ENCODE measurements at regions not wholly inside any gene's neighbourhood (a gene's known extent, or its start where the extent isn't known, plus 50 kb on each side); places are given as distances from the start of the nearest gene placed in this dataset.

GRCh38 chr10:130382031-130382430, 245.8 kb downstream of the GLRX3 start:
- ChIA-PET POLR2A (interaction anchor here (0.6 kb wide), 1 partner anchor 11 kb away, joined by 3 read pairs; no protein-coding TSS in a partner anchor), CTCF (no interaction called here)
- ATAC-seq (no peak), DNase-seq (no peak)
- H3K4me3 Mint-ChIP-seq: no peak overlapping the region
- no peaks in the 10 kb centered on the region for H3K4me1 Mint-ChIP-seq (ENCODE audit: low read depth)
- no peaks in the 10 kb centered on the region for H3K27me3 Mint-ChIP-seq (ENCODE audit: low read depth)
- H3K27ac Mint-ChIP-seq: no peak overlapping the region
- H3K36me3 Mint-ChIP-seq (ENCODE audit: low read depth): no peaks in the 10 kb centered on the region
- peaks cover 12% of the 10 kb centered on the region for H3K9me3 Mint-ChIP-seq (ENCODE audit: insufficient read depth)

GRCh38 chr10:130387936-130388580, 251.9 kb downstream of the GLRX3 start:
- Mint-ChIP-seq H3K9me3 (ENCODE audit: insufficient read depth) (peaks cover 18% of the 10 kb centered on the region), H3K4me1 (ENCODE audit: low read depth) (peaks cover 2% of the 10 kb centered on the region), H3K27ac (no peak overlapping the region), H3K27me3 (ENCODE audit: low read depth) (no peaks in the 10 kb centered on the region), H3K36me3 (ENCODE audit: low read depth) (no peaks in the 10 kb centered on the region), H3K4me3 (no peak overlapping the region)
- ChIA-PET POLR2A (no interaction called here), CTCF (no interaction called here)
- DNase-seq: no peak
- no peak for ATAC-seq

- ATAC-seq (no peak), DNase-seq (no peak)
- no peaks in the 10 kb centered on the region for H3K27me3 Mint-ChIP-seq (ENCODE audit: low read depth)
- H3K27ac Mint-ChIP-seq: no peak overlapping the region
- ChIA-PET POLR2A (no interaction called here), CTCF (no interaction called here)
- H3K36me3 Mint-ChIP-seq (ENCODE audit: low read depth): no peaks in the 10 kb centered on the region
- peaks cover 2% of the 10 kb centered on the region for H3K4me1 Mint-ChIP-seq (ENCODE audit: low read depth)
- H3K4me3 Mint-ChIP-seq: no peak overlapping the region
- peaks cover 18% of the 10 kb centered on the region for H3K9me3 Mint-ChIP-seq (ENCODE audit: insufficient read depth)
Observed at GRCh38 chr10:130388746-130389145, 252.6 kb downstream of the GLRX3 start.

- Mint-ChIP-seq H3K36me3 (ENCODE audit: low read depth) (no peaks in the 10 kb centered on the region), H3K27me3 (ENCODE audit: low read depth) (no peaks in the 10 kb centered on the region), H3K4me1 (ENCODE audit: low read depth) (peaks cover 2% of the 10 kb centered on the region), H3K9me3 (ENCODE audit: insufficient read depth) (peaks cover 18% of the 10 kb centered on the region), H3K27ac (peak overlapping the region; percentile 43), H3K4me3 (no peak overlapping the region)
- ChIA-PET CTCF (no interaction called here), POLR2A (no interaction called here)
- ATAC-seq (no peak), DNase-seq (no peak)
Observed at GRCh38 chr10:130389906-130390305, 253.7 kb downstream of the GLRX3 start.

GRCh38 chr10:130392031-130392430, 255.8 kb downstream of the GLRX3 start:
- Mint-ChIP-seq H3K27ac (no peak overlapping the region), H3K27me3 (ENCODE audit: low read depth) (no peaks in the 10 kb centered on the region), H3K36me3 (ENCODE audit: low read depth) (no peaks in the 10 kb centered on the region), H3K4me3 (no peak overlapping the region), H3K9me3 (ENCODE audit: insufficient read depth) (peaks cover 17% of the 10 kb centered on the region), H3K4me1 (ENCODE audit: low read depth) (peaks cover 2% of the 10 kb centered on the region)
- ChIA-PET POLR2A (no interaction called here), CTCF (no interaction called here)
- DNase-seq (no peak), ATAC-seq (no peak)

- Mint-ChIP-seq H3K36me3 (ENCODE audit: low read depth) (no peaks in the 10 kb centered on the region), H3K27ac (no peak overlapping the region), H3K9me3 (ENCODE audit: insufficient read depth) (peaks cover 20% of the 10 kb centered on the region), H3K27me3 (ENCODE audit: low read depth) (no peaks in the 10 kb centered on the region), H3K4me1 (ENCODE audit: low read depth) (peaks cover 2% of the 10 kb centered on the region), H3K4me3 (no peak overlapping the region)
- POLR2A ChIA-PET: interaction anchor here (0.6 kb wide), 1 partner anchor 11 kb away, joined by 3 read pairs; no protein-coding TSS in a partner anchor
- ATAC-seq (no peak), DNase-seq (no peak)
- CTCF ChIA-PET: no interaction called here
Observed at GRCh38 chr10:130393342-130393741, 257.2 kb downstream of the GLRX3 start.

- DNase-seq: no peak
- H3K4me3 Mint-ChIP-seq: no peak overlapping the region
- peaks cover under 1% of the 10 kb centered on the region for H3K4me1 Mint-ChIP-seq (ENCODE audit: low read depth)
- no peak overlapping the region for H3K27ac Mint-ChIP-seq
- H3K9me3 Mint-ChIP-seq (ENCODE audit: insufficient read depth): peaks cover 20% of the 10 kb centered on the region
- no peaks in the 10 kb centered on the region for H3K27me3 Mint-ChIP-seq (ENCODE audit: low read depth)
- no peak for ATAC-seq
- H3K36me3 Mint-ChIP-seq (ENCODE audit: low read depth): no peaks in the 10 kb centered on the region
- POLR2A ChIA-PET: no interaction called here
- CTCF ChIA-PET: no interaction called here
Observed at GRCh38 chr10:130394832-130395231, 258.6 kb downstream of the GLRX3 start.

GRCh38 chr10:130395248-130395936, 259.2 kb downstream of the GLRX3 start:
- CTCF ChIA-PET: no interaction called here
- no peaks in the 10 kb centered on the region for H3K36me3 Mint-ChIP-seq (ENCODE audit: low read depth)

GRCh38 chr10:130396044-130396443, 259.9 kb downstream of the GLRX3 start:
- no peaks in the 10 kb centered on the region for H3K27me3 Mint-ChIP-seq (ENCODE audit: low read depth)
- DNase-seq: no peak
- ATAC-seq: no peak
- ChIA-PET CTCF (no interaction called here), POLR2A (no interaction called here)
- H3K4me3 Mint-ChIP-seq: no peak overlapping the region
- no peaks in the 10 kb centered on the region for H3K4me1 Mint-ChIP-seq (ENCODE audit: low read depth)
- peaks cover 20% of the 10 kb centered on the region for H3K9me3 Mint-ChIP-seq (ENCODE audit: insufficient read depth)
- H3K27ac Mint-ChIP-seq: no peak overlapping the region
- no peaks in the 10 kb centered on the region for H3K36me3 Mint-ChIP-seq (ENCODE audit: low read depth)

More at GRCh38 chr10:130395248-130395936, 259.2 kb downstream of the GLRX3 start:
- ATAC-seq (no peak), DNase-seq (no peak)
- Mint-ChIP-seq H3K27ac (no peak overlapping the region), H3K9me3 (ENCODE audit: insufficient read depth) (peaks cover 20% of the 10 kb centered on the region), H3K4me3 (no peak overlapping the region), H3K4me1 (ENCODE audit: low read depth) (no peaks in the 10 kb centered on the region), H3K27me3 (ENCODE audit: low read depth) (no peaks in the 10 kb centered on the region)
- POLR2A ChIA-PET: no interaction called here

- H3K27ac Mint-ChIP-seq: no peak overlapping the region
- no peaks in the 10 kb centered on the region for H3K27me3 Mint-ChIP-seq (ENCODE audit: low read depth)
- DNase-seq (no peak), ATAC-seq (no peak)
- H3K9me3 Mint-ChIP-seq (ENCODE audit: insufficient read depth): peaks cover 14% of the 10 kb centered on the region
- no peak overlapping the region for H3K4me3 Mint-ChIP-seq
- CTCF ChIA-PET: no interaction called here
- POLR2A ChIA-PET: no interaction called here
- no peaks in the 10 kb centered on the region for H3K4me1 Mint-ChIP-seq (ENCODE audit: low read depth)
- H3K36me3 Mint-ChIP-seq (ENCODE audit: low read depth): no peaks in the 10 kb centered on the region
Observed at GRCh38 chr10:130398090-130398994, 262.2 kb downstream of the GLRX3 start.

- Mint-ChIP-seq H3K9me3 (ENCODE audit: insufficient read depth) (peaks cover 14% of the 10 kb centered on the region), H3K27me3 (ENCODE audit: low read depth) (no peaks in the 10 kb centered on the region), H3K27ac (no peak overlapping the region), H3K4me3 (no peak overlapping the region), H3K4me1 (ENCODE audit: low read depth) (no peaks in the 10 kb centered on the region), H3K36me3 (ENCODE audit: low read depth) (no peaks in the 10 kb centered on the region)
- POLR2A ChIA-PET: no interaction called here
- ATAC-seq (no peak), DNase-seq (no peak)
- CTCF ChIA-PET: no interaction called here
Observed at GRCh38 chr10:130399425-130399950, 263.3 kb downstream of the GLRX3 start.

- CTCF ChIA-PET: no interaction called here
- no peak overlapping the region for H3K27ac Mint-ChIP-seq
- no peak for DNase-seq
- H3K9me3 Mint-ChIP-seq (ENCODE audit: insufficient read depth): peaks cover 7% of the 10 kb centered on the region
- H3K27me3 Mint-ChIP-seq (ENCODE audit: low read depth): no peaks in the 10 kb centered on the region
- no peaks in the 10 kb centered on the region for H3K4me1 Mint-ChIP-seq (ENCODE audit: low read depth)
- H3K4me3 Mint-ChIP-seq: no peak overlapping the region
- no peak for ATAC-seq
- POLR2A ChIA-PET: no interaction called here
- H3K36me3 Mint-ChIP-seq (ENCODE audit: low read depth): no peaks in the 10 kb centered on the region
Observed at GRCh38 chr10:130400890-130401289, 264.7 kb downstream of the GLRX3 start.

Data from activated CD8-positive, alpha-beta T cell treated with anti-CD3 and anti-CD28 coated beads, Interleukin-2, amount 10 ng/mL, durations not matched to agents 7 days and 5 days (primary cell).